ENCODE measurements at regions not wholly inside any gene's neighbourhood (a gene's known extent, or its start where the extent isn't known, plus 50 kb on each side); places are given as distances from the start of the nearest gene placed in this dataset.

GRCh38 chr7:156019776-156020565 lies 207.7 kb upstream of the SHH start:
- TF ChIP-seq CTCF (conservative IDR thresholded peaks at IDR 0.05 in 1 of 2, IDR thresholded peaks at IDR 0.05 in 1 of 2; ENCODE audit: low read depth in 1 of 2, low read length in 2 of 2) (no peak), EZH2 (IDR thresholded peaks at IDR 0.05; ENCODE audit: low read length, missing control alignments) (no peak)
